DMS114 treated with DMSO at 0.1 percent for 48 hours (cell line): ENCODE measurements at regions not wholly inside any gene's neighbourhood (a gene's known extent, or its start where the extent isn't known, plus 50 kb on each side); places are given as distances from the start of the nearest gene placed in this dataset.
"Not testable (repeated sequence)": the region's sequence is repeated elsewhere in the genome, so short reads cannot be mapped to it uniquely, and the experiment has no call there.

Source experiments
- DNase-seq: peaks from one replicate; lab custom pipeline; 2025; ENCODE audit not compliant: unreplicated experiment; lab: John Stamatoyannopoulos, UW

DNA sequence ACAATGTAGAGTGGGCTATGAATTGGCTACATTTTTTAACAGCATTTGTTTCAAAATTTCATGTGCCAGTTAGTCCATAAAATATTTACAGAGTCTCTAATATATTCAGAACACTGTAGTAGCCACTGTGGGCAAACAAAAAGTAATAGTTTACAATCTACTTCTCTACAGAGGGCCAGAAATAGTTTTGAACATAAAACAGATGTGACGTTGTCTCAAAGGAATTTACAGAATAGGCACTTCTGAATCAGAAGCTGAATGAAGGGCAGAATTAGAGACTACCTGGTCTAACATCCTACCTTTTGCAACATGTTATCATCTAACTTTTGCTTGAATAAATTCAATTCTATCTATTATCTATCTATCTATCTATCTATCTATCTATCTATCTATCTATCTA lies 811.9 kb upstream of the EPHA5 start:
- no peak for DNase-seq

GRCh38 chr4:66475596-66475995 lies 805.3 kb upstream of the EPHA5 start:
- DNase-seq: no peak

- no peak for DNase-seq
These were observed 794.8 kb upstream of the EPHA5 start for GRCh38 chr4:66465111-66465510.

DNA sequence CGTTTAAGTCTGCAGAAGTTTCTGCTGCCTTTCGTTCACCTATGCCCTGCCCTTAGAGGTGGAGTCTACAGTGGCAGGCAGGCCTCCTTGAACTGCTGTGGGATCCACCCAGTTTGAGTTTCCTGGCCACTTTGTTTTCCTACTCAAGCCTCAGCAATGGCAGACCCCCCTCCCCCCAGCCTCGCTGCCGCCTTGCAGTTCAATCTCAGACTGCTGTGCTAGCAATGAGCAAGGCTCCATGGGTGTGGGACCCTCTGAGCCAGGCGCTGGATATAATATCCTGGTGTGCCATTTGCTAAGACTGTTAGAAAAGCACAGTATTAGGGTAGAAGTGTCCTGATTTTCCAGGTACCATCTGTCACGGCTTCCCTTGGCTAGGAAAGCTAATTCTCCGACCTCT lies 792.6 kb upstream of the EPHA5 start:
- not testable (repeated sequence) for DNase-seq

GRCh38 chr4:66451741-66452140 lies 781.5 kb upstream of the EPHA5 start:
- no peak for DNase-seq

DNA sequence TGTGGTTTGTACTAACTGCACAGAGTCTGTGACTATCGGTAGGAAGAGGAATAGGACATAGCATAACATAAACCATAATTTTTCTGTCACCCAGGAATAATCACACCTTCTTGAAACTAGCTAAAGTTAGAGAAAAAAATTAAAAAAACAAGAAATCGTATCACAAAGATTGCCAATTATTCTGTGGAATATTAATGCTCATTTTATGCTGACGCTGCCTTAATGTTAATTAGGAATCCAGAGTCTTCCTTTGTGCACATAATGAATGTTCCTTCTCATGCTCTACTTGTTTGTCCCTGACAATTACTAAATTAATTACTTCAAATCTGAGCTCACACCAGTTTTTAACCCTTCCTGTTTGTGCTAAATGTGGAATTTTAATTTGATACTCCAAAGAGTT lies 772.7 kb upstream of the EPHA5 start:
- no peak for DNase-seq

- no peak for DNase-seq
These were observed 769.2 kb upstream of the EPHA5 start for GRCh38 chr4:66439508-66439907.

DNA sequence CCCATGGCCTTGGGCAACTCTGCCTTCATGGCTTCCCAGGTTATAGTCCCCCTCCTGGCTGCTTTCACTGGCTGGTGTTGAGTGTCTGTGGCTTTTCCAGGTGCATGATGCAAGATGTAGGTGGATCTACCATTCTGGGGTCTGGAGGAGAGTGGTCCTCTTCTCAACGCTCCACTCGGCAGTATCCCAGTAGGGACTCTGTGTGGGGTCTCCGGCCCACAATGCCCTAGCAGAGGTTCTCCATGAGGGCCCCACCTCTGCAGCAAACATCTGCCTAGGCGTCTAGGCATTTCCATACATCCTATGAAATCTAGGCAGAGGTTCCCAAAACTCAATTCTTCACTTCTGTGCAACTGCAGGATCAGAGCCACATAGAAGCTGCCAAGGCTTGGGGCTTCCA lies 763.4 kb upstream of the EPHA5 start:
- DNase-seq: no peak

DNA sequence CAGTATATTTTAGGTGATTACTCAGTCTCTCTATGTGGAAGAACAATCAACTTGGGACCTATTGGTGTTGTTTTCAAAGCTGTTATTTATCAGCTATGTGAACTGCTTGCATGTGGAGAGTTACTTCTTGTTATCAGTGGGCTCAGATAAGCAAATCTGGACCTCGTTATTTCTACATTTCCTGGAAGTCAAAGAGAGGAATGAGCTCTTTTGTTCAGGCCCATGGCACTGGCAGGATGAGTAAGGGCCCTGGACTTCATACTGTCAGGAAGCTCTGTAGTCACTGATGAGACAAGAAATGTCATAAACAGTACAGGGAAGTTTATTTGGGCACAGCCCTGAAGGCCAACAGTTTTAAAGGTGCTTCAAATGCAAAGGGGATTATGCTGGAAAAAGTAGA lies 760.6 kb upstream of the EPHA5 start:
- DNase-seq: no peak

- DNase-seq: no peak
These were observed 759.0 kb upstream of the EPHA5 start for GRCh38 chr4:66429276-66429675.

- DNase-seq: no peak
These were observed 746.1 kb upstream of the EPHA5 start for GRCh38 chr4:66416425-66416824.

DNA sequence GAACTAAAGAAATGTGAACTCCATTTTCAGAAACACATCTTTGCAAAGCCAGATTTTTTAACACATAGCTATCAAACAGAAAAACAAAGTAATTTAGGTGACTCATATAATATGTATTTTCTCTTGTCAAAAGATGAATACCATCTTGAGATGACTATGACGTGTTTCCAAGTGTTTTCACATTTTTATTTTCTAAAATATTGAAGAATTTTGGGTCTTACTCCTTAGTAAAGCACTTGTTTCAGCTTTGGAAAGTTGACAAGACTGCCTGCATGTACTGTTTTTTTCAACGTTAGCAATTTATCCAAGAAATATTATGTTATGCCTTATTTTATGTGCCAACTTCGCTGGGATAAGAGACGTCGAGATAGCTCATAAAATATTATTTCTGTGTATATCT lies 733.9 kb upstream of the EPHA5 start:
- DNase-seq: no peak

DNA sequence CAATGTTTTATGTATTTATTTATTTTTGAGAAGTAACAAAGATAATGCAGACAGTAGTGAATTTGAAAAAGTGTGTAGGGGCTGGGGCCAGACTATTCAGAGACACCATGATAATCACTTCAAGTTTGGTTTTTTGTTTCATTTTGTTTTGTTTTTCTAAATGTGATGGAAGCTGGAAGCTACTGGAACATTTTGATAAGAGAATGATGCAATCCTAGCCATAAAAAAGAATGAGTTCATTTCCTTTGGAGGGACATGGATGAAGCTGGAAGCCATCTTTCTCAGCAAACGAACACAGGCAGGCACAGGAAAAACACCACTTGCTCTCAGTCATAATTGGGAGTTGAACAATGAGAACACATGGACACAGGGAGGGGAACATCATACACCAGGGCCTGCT lies 706.6 kb upstream of the EPHA5 start:
- DNase-seq: no peak

GRCh38 chr4:66376396-66376795 lies 706.1 kb upstream of the EPHA5 start:
- no peak for DNase-seq

DNA sequence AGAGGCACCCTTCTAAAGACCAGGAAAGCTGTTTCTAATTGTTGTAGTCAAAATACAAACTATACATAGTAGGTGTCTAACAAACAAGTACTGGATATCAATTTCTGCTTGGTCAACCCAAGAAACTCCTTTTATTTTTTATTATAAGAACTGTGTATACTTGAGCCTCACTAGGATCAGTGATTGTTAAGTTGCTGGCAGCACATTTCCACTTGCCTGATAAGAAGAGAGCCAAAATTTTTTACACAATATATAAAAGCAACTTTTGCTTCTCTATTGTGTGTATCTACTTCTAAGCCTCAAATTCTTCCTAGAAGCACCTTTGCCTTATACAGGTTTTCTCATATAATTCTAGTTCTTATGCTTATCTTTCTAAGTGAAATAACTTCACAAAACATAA lies 703.0 kb upstream of the EPHA5 start:
- no peak for DNase-seq

DNA sequence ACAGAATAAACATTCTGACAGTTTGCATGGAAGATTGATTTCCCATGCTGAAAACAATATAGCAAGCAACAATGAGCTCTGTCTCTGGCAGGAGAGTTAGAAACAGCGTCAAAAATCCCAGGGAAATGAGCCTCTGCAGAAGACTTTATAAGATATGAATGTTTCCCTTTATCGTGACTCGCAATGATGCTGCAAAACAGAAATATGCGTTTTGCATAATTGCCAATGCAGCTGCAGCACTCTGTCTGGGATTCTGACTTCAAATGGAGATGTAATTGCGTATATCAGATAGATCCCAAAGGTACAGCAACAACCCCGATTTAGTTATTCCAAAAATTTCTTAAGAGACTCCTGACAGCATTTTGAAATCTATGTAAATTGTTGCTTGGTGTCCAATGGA lies 702.4 kb upstream of the EPHA5 start:
- no peak for DNase-seq

GRCh38 chr4:66367043-66367660 lies 696.9 kb upstream of the EPHA5 start:
- DNase-seq: no peak

GRCh38 chr4:66360395-66360794 lies 690.1 kb upstream of the EPHA5 start:
- DNase-seq: not testable (repeated sequence)

DNA sequence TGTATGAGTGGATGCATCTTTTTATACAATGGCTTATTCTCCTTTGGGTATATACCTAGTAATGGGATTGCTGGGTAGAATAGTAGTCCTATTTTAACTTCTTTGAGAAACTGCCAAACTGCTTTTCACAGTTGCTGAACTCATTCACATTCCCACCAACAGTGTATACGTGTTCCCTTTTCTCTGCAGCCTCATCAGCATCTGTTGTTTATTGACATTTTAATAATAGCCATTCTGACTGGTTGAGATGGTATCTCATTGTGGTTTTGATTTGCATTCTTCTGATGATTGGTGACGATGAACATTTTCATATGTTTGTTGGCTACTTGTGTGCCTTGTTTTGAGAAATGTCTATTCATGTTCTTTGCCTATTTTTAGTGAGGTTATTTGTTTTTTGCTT lies 687.0 kb upstream of the EPHA5 start:
- no peak for DNase-seq

DNA sequence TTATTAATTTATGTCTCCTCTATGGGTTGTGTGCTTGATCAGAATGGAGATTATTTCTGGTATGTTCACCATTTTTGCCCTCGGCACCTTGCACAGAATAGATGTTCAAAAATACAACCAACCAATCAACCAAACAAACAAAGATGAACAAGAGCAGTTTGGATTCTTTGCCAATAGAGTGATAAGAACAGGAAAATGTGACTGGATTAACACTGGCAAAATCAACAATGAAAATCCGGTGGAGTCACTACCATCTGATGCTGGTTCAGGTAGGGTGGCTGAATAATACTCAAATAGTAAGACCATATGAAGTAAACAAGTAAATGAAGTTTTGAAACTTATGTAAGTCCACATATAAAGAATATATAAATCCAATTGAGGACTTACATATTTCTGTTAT lies 685.0 kb upstream of the EPHA5 start:
- no peak for DNase-seq

DNA sequence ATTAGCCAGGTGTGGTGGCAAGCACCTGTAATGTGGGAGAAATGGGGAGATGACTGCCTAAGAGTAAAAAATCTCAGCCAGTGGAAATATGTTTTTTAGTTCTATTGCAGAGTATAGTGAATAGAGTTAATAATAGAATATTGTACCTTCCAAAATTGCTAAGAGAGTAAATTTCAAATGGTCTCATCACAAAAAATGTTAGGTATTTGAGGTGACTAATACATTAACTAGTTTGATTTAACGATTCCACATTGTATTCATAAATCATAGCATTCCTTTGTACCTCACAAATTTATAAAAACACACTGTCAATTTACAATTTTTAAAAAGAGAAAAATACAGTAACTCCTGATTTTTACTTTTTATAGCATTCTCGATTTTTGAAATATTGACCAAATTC lies 681.5 kb upstream of the EPHA5 start:
- no peak for DNase-seq

DNA sequence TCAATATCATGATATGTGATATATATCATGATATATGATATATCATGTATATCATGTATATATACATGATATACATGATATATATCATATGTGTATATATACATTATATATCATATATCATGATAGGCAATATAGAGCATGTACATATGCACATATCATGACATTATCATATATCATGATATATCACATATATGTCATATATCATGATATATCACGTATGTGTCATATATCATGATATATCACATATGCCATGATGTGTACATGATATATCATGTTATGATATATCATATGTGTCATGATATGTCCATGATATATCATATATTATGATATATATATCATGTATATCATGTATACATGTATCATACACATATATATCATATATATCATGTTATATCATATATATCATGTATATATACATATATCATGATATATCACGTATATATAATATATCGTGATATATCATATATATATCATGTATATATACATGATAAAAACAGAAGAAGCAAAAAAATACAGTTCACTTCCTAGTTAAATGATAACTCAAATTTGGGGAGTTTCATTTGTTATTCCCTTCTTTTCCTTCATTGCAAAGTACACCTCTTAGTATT lies 670.1 kb upstream of the EPHA5 start:
- DNase-seq: no peak

DNA sequence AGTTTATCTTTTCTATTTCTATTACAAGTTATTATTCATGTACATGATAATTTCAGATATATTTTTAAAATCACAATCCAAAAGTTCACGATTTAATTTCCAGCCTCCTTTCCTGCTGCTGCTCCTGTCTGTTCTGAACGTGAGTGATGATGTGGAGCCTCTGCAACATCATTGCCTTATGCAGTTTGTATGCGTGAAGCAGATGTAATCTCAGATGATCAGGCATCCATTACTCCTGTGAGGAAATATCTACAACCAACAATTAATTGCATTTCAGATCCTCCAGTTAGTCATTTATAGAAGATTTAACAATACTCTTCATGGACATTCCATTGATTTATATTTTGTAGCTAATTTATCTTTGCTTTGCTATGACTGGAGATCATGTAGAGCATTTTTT lies 668.7 kb upstream of the EPHA5 start:
- no peak for DNase-seq
